Glutamatergic neuron (in vitro differentiated cells): ENCODE measurements at regions not wholly inside any gene's neighbourhood (a gene's known extent, or its start where the extent isn't known, plus 50 kb on each side); places are given as distances from the start of the nearest gene placed in this dataset.

Experiments used
- DNase-seq: peaks from one replicate; pipeline ENCODE4 v3.0.0; 2022
- H3K27ac Mint-ChIP-seq: one replicate; pipeline ENCODE4 v1.8.0; 2020; ENCODE audit warnings: mild to moderate bottlenecking, mixed read lengths, inconsistent platforms; ENCODE audit not compliant: unreplicated experiment
- H3K27me3 Mint-ChIP-seq: one replicate; pipeline ENCODE4 v1.8.0; 2020; ENCODE audit warnings: mild to moderate bottlenecking, moderate library complexity, mixed read lengths, inconsistent platforms; ENCODE audit not compliant: unreplicated experiment
- H3K36me3 Mint-ChIP-seq: one replicate; pipeline ENCODE4 v1.8.0; 2020; ENCODE audit warnings: mild to moderate bottlenecking, mixed read lengths, inconsistent platforms; ENCODE audit not compliant: unreplicated experiment
- H3K4me1 Mint-ChIP-seq: one replicate; pipeline ENCODE4 v1.8.0; 2020; ENCODE audit warnings: mild to moderate bottlenecking, low read depth, mixed read lengths, inconsistent platforms; ENCODE audit not compliant: unreplicated experiment
- H3K4me3 Mint-ChIP-seq: one replicate; pipeline ENCODE4 v1.8.0; 2020; ENCODE audit warnings: mild to moderate bottlenecking, mixed read lengths, inconsistent platforms; ENCODE audit not compliant: unreplicated experiment
- H3K9me3 Mint-ChIP-seq: one replicate; pipeline ENCODE4 v1.8.0; 2020; ENCODE audit warnings: mild to moderate bottlenecking, moderate library complexity, mixed read lengths, inconsistent platforms; ENCODE audit not compliant: unreplicated experiment
- CTCF ChIP-seq: fragments of 200-600 bp; sonication (generic); IDR thresholded peaks from one replicate; pipeline ENCODE4 v1.5.0; 2021; ENCODE audit not compliant: partially characterized antibody, unreplicated experiment

GRCh38 chr9:103474156-103474555 is 479.0 kb downstream of the CYLC2 start:
- Mint-ChIP-seq H3K4me3 (no peak overlapping the region), H3K27me3 (no peaks in the 10 kb centered on the region), H3K9me3 (no peaks in the 10 kb centered on the region), H3K27ac (no peak overlapping the region), H3K4me1 (no peaks in the 10 kb centered on the region), H3K36me3 (no peaks in the 10 kb centered on the region)
- DNase-seq = no peak
- no peak for TF ChIP-seq CTCF

- no peak overlapping the region for H3K27ac Mint-ChIP-seq
- no peaks in the 10 kb centered on the region for H3K27me3 Mint-ChIP-seq
- no peaks in the 10 kb centered on the region for H3K36me3 Mint-ChIP-seq
- H3K4me3 Mint-ChIP-seq = no peak overlapping the region
- no peak for DNase-seq
- no peak for TF ChIP-seq CTCF
- no peaks in the 10 kb centered on the region for H3K4me1 Mint-ChIP-seq
- no peaks in the 10 kb centered on the region for H3K9me3 Mint-ChIP-seq
Observed at GRCh38 chr9:103483471-103484096, 488.5 kb downstream of the CYLC2 start.

GRCh38 chr9:103485138-103485537 is 490.0 kb downstream of the CYLC2 start:
- H3K36me3 Mint-ChIP-seq = no peaks in the 10 kb centered on the region
- no peaks in the 10 kb centered on the region for H3K27me3 Mint-ChIP-seq
- no peak for DNase-seq
- H3K4me3 Mint-ChIP-seq = no peak overlapping the region
- no peaks in the 10 kb centered on the region for H3K9me3 Mint-ChIP-seq
- no peak overlapping the region for H3K27ac Mint-ChIP-seq
- H3K4me1 Mint-ChIP-seq = no peaks in the 10 kb centered on the region
- TF ChIP-seq CTCF = no peak

GRCh38 chr9:103514767-103515166 is 519.6 kb downstream of the CYLC2 start:
- Mint-ChIP-seq H3K4me3 (no peak overlapping the region), H3K27ac (no peak overlapping the region), H3K36me3 (no peaks in the 10 kb centered on the region), H3K4me1 (no peaks in the 10 kb centered on the region), H3K9me3 (no peaks in the 10 kb centered on the region), H3K27me3 (no peaks in the 10 kb centered on the region)
- TF ChIP-seq CTCF = no peak
- DNase-seq = no peak

- Mint-ChIP-seq H3K4me1 (peaks cover 1% of the 10 kb centered on the region), H3K4me3 (no peak overlapping the region), H3K36me3 (no peaks in the 10 kb centered on the region), H3K27ac (no peak overlapping the region), H3K27me3 (no peaks in the 10 kb centered on the region), H3K9me3 (no peaks in the 10 kb centered on the region)
- no peak for TF ChIP-seq CTCF
- DNase-seq = no peak
Observed at GRCh38 chr9:103522409-103522808, 527.3 kb downstream of the CYLC2 start.
